ENCODE measurements at regions not wholly inside any gene's neighbourhood (a gene's known extent, or its start where the extent isn't known, plus 50 kb on each side); places are given as distances from the start of the nearest gene placed in this dataset.
"Not testable (repeated sequence)": the region's sequence is repeated elsewhere in the genome, so short reads cannot be mapped to it uniquely, and the experiment has no call there.

- TF ChIP-seq CTCF (IDR thresholded peaks at IDR 0.05; ENCODE audit: insufficient read depth, low read length, severe bottlenecking): no peak
- Histone ChIP-seq H3K27me3 (ENCODE audit: control insufficient read depth, insufficient read depth, low read length) (no peaks in the 10 kb centered on the region), H3K4me3 (ENCODE audit: low read depth, low read length) (no peak overlapping the region), H3K36me3 (ENCODE audit: control insufficient read depth, insufficient read depth, low read length) (no peaks in the 10 kb centered on the region)
- FAIRE-seq (no peak), DNase-seq (ENCODE audit: low read depth) (no peak)
Measured at GRCh38 chr16:61105544-61105943, 930.7 kb downstream of the CDH8 start.

GRCh38 chr16:61098505-61098904, 937.7 kb downstream of the CDH8 start:
- Histone ChIP-seq H3K36me3 (ENCODE audit: control insufficient read depth, insufficient read depth, low read length) (no peaks in the 10 kb centered on the region), H3K4me3 (ENCODE audit: low read depth, low read length) (no peak overlapping the region), H3K27me3 (ENCODE audit: control insufficient read depth, insufficient read depth, low read length) (no peaks in the 10 kb centered on the region)
- DNase-seq (ENCODE audit: low read depth): no peak
- no peak for FAIRE-seq
- no peak for TF ChIP-seq CTCF (IDR thresholded peaks at IDR 0.05; ENCODE audit: insufficient read depth, low read length, severe bottlenecking)

GRCh38 chr16:61091300-61091699, 944.9 kb downstream of the CDH8 start:
- not testable (repeated sequence) for FAIRE-seq; H3K4me3 ChIP-seq (ENCODE audit: low read depth, low read length); DNase-seq (ENCODE audit: low read depth); H3K36me3 ChIP-seq (ENCODE audit: control insufficient read depth, insufficient read depth, low read length); H3K27me3 ChIP-seq (ENCODE audit: control insufficient read depth, insufficient read depth, low read length)

- Histone ChIP-seq H3K4me3 (ENCODE audit: low read depth, low read length) (no peak overlapping the region), H3K27me3 (ENCODE audit: control insufficient read depth, insufficient read depth, low read length) (no peaks in the 10 kb centered on the region), H3K36me3 (ENCODE audit: control insufficient read depth, insufficient read depth, low read length) (no peaks in the 10 kb centered on the region)
- no peak for FAIRE-seq
- no peak for TF ChIP-seq CTCF (IDR thresholded peaks at IDR 0.05; ENCODE audit: insufficient read depth, low read length, severe bottlenecking)
- no peak for DNase-seq (ENCODE audit: low read depth)
Measured at GRCh38 chr16:61083711-61084110, 952.5 kb downstream of the CDH8 start.

- FAIRE-seq: no peak
- H3K4me3 ChIP-seq (ENCODE audit: low read depth, low read length): no peak overlapping the region
- no peaks in the 10 kb centered on the region for H3K27me3 ChIP-seq (ENCODE audit: control insufficient read depth, insufficient read depth, low read length)
- H3K36me3 ChIP-seq (ENCODE audit: control insufficient read depth, insufficient read depth, low read length): no peaks in the 10 kb centered on the region
- no peak for TF ChIP-seq CTCF (IDR thresholded peaks at IDR 0.05; ENCODE audit: insufficient read depth, low read length, severe bottlenecking)
- no peak for DNase-seq (ENCODE audit: low read depth)
Measured at GRCh38 chr16:61074324-61074723, 961.9 kb downstream of the CDH8 start.

- Histone ChIP-seq H3K4me3 (ENCODE audit: low read depth, low read length) (no peak overlapping the region), H3K27me3 (ENCODE audit: control insufficient read depth, insufficient read depth, low read length) (no peaks in the 10 kb centered on the region), H3K36me3 (ENCODE audit: control insufficient read depth, insufficient read depth, low read length) (no peaks in the 10 kb centered on the region)
- TF ChIP-seq CTCF (IDR thresholded peaks at IDR 0.05; ENCODE audit: insufficient read depth, low read length, severe bottlenecking): no peak
- DNase-seq (ENCODE audit: low read depth) (no peak), FAIRE-seq (no peak)
Measured at GRCh38 chr16:61057635-61058034, 978.6 kb downstream of the CDH8 start.

All from bronchial epithelial cell (primary cell).